A673 (cell line): ENCODE measurements at regions not wholly inside any gene's neighbourhood (a gene's known extent, or its start where the extent isn't known, plus 50 kb on each side); places are given as distances from the start of the nearest gene placed in this dataset.

ENCODE experiments used
- BruUV-seq: library from RNA; stranded (reverse); fragments of 400-500 nt; replicated peaks from 2 replicates; lab custom pipeline; 2021; lab: Mats Ljungman, UMichigan
- CTCF ChIA-PET: fragments of 300-600 bp; sonication (Branson Sonifier 250); formaldehyde crosslinking; loops from one replicate; lab custom pipeline; 2022; ENCODE audit warnings: antibody characterized with exemption; lab: Charles Lee
- POLR2A ChIA-PET: fragments of 300-600 bp; sonication (Branson Sonifier 250); formaldehyde crosslinking; loops from one replicate; lab custom pipeline; 2022; ENCODE audit warnings: antibody characterized with exemption; ENCODE audit not compliant: low non-redundant PET; lab: Charles Lee
- DNase-seq: peaks from one replicate; pipeline ENCODE4 v3.0.0-alpha.2; 2015; ENCODE audit warnings: low spot score
- H3K27ac ChIP-seq: fragments of 200-600 bp; sonication (generic); 2 replicates; pipeline ENCODE4 v1.5.1; 2016; ENCODE audit warnings: mixed run types, low read depth, mild to moderate bottlenecking, mixed read lengths, antibody characterized with exemption, low read length; ENCODE audit not compliant: poor library complexity, severe bottlenecking
- H3K27me3 ChIP-seq: fragments of 200-600 bp; sonication (generic); replicated peaks from 2 replicates; pipeline ENCODE4 v1.6.1; 2017; ENCODE audit warnings: mixed run types, low read depth, mild to moderate bottlenecking, mixed read lengths, antibody characterized with exemption, low read length; ENCODE audit not compliant: insufficient read depth, poor library complexity
- H3K36me3 ChIP-seq: fragments of 200-600 bp; sonication (generic); 2 replicates; pipeline ENCODE4 v1.6.1; 2016; ENCODE audit warnings: mixed run types, mild to moderate bottlenecking, mixed read lengths, antibody characterized with exemption, low read length; ENCODE audit not compliant: insufficient read depth, poor library complexity, severe bottlenecking
- H3K4me1 ChIP-seq: fragments of 200-600 bp; sonication (generic); 2 replicates; pipeline ENCODE4 v1.6.1; 2017; ENCODE audit warnings: mixed run types, mild to moderate bottlenecking, mixed read lengths, antibody characterized with exemption, low read length; ENCODE audit not compliant: insufficient read depth, poor library complexity, severe bottlenecking
- H3K4me3 ChIP-seq: fragments of 200-600 bp; sonication (generic); 2 replicates; pipeline ENCODE4 v1.5.1; 2016; ENCODE audit warnings: low read depth, mixed run types, mild to moderate bottlenecking, mixed read lengths, low read length; ENCODE audit not compliant: poor library complexity, severe bottlenecking
- H3K9me3 ChIP-seq: fragments of 200-600 bp; sonication (generic); 2 replicates; pipeline ENCODE4 v1.6.1; 2016; ENCODE audit warnings: mixed run types, low read depth, mild to moderate bottlenecking, mixed read lengths, antibody characterized with exemption, low read length; ENCODE audit not compliant: poor library complexity, severe bottlenecking
- EZH2 ChIP-seq: fragments of 200-600 bp; sonication (generic); IDR thresholded peaks from 2 replicates; pipeline ENCODE4 v1.6.1; 2017; ENCODE audit warnings: borderline replicate concordance, low read depth, mild to moderate bottlenecking, mixed read lengths, antibody characterized with exemption, low read length; ENCODE audit not compliant: poor library complexity, severe bottlenecking
- intact Hi-C: fragments of 100-400 bp; cut with micrococcal nuclease; formaldehyde crosslinking; loops from one replicate; pipeline ENCODE4 v1.10.0; 2022; ENCODE audit not compliant: unreplicated experiment
- TF ChIP-seq, protein P1 (sequence below): fragments of 300-800, 200-600 bp; sonication (generic); conservative IDR thresholded peaks from 2 replicates; pipeline ENCODE4 v1.5.1; 2017; ENCODE audit warnings: low read depth, mild to moderate bottlenecking, antibody characterized with exemption, low read length, moderate library complexity, mixed read lengths

DNA sequence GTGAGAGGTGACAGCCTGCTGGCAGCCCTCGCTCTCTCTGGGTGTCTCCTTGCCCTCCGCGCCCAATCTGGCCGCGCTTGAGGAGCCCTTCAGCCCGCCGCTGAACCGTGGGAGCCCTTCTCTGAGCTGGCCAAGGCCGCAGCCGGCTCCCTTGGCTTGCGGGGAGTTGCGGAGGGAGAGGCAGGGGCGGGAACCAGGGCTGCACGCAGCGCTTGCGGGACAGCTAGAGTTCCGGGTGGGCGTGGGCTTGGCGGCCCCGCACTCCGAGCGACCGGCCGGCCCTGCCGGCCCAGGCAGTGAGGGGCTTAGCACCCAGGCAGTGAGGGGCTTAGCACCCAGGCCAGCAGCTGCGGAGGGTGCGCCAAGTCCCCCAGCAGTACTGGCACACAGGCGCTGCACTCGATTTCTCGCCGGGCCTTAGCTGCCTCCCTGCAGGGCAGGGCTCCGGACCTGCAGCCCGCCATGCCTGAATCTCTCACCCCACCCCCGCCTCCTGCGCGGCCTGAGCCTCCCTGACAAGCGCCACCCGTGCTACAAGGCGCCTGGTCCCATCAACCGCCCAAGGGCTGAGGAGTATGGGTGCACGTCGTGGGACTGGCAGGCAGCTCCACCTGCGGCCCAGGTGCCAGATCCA, 1526.1 kb downstream of the FAM181B start:
- H3K27ac ChIP-seq = no peak overlapping the region
- no peak overlapping the region for H3K4me3 ChIP-seq
- H3K36me3 ChIP-seq = no peaks in the 10 kb centered on the region
- no peaks in the 10 kb centered on the region for H3K9me3 ChIP-seq
- peaks cover 20% of the 10 kb centered on the region for H3K4me1 ChIP-seq
- ChIA-PET CTCF (no interaction called here), POLR2A (no interaction called here)
- BruUV-seq = no TSS peak
- intact Hi-C loops = no loop called here
- H3K27me3 ChIP-seq = no peaks in the 10 kb centered on the region
- TF ChIP-seq, protein P1, sequence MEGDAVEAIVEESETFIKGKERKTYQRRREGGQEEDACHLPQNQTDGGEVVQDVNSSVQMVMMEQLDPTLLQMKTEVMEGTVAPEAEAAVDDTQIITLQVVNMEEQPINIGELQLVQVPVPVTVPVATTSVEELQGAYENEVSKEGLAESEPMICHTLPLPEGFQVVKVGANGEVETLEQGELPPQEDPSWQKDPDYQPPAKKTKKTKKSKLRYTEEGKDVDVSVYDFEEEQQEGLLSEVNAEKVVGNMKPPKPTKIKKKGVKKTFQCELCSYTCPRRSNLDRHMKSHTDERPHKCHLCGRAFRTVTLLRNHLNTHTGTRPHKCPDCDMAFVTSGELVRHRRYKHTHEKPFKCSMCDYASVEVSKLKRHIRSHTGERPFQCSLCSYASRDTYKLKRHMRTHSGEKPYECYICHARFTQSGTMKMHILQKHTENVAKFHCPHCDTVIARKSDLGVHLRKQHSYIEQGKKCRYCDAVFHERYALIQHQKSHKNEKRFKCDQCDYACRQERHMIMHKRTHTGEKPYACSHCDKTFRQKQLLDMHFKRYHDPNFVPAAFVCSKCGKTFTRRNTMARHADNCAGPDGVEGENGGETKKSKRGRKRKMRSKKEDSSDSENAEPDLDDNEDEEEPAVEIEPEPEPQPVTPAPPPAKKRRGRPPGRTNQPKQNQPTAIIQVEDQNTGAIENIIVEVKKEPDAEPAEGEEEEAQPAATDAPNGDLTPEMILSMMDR = no peak
- TF ChIP-seq EZH2 = no peak
- no peak for DNase-seq

DNA sequence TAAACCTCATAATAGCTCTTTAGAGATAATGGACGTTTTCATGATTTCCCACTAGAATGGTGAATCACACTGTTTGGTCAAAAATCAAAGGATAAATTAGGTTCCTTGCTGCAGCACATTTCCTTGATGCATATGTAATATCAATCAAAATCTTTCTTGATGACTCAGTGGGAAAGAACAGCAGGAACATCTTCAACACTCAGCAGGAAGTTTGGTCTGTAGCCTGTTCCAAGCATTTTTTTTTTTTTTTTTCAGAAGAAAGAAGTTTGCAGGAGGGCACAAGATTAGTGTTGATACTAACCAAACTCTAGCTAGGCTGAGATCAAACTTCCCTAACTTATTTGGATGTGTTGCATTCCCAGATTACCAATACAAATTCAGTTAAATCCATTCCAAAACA, 1529.8 kb downstream of the FAM181B start:
- BruUV-seq = no TSS peak
- DNase-seq = peak; percentile 84
- intact Hi-C loops = no loop called here
- ChIA-PET CTCF (no interaction called here), POLR2A (interaction anchor here (0.6 kb wide), 1 partner anchor 18 kb away, joined by 9 read pairs; no protein-coding TSS in a partner anchor)
- Histone ChIP-seq H3K27ac (no peak overlapping the region), H3K9me3 (no peaks in the 10 kb centered on the region), H3K36me3 (no peaks in the 10 kb centered on the region), H3K4me1 (peaks cover 20% of the 10 kb centered on the region), H3K27me3 (no peaks in the 10 kb centered on the region), H3K4me3 (no peak overlapping the region)
- TF ChIP-seq, protein P1 = no peak
- no peak for TF ChIP-seq EZH2

DNA sequence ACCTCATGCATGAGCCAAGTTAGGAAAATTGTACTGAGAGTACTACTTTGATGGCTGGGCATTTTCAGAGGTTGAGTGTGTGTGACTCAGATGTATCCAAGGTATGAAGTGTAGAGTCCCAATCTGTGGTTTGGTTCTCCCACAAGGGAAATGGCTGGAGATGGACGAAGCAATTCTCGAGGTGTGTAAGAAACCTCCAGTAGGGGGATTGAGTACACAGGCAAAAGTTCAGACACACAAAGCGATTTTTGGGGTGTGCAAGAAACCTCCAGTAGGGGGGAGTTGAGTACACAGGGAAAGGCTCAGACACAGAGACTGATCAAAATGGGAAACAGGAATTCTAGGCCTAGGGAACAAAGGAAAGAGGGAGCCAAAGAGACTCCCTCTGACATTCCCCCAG, 1536.3 kb downstream of the FAM181B start:
- Histone ChIP-seq H3K4me1 (no peaks in the 10 kb centered on the region), H3K27me3 (no peaks in the 10 kb centered on the region), H3K9me3 (no peaks in the 10 kb centered on the region), H3K4me3 (no peak overlapping the region), H3K27ac (no peak overlapping the region), H3K36me3 (no peaks in the 10 kb centered on the region)
- ChIA-PET POLR2A (no interaction called here), CTCF (no interaction called here)
- TF ChIP-seq, protein P1 = 0 out of 2 replicates have a peak, but pooled peaks have one; percentile 19
- TF ChIP-seq EZH2 = no peak
- no peak for DNase-seq
- BruUV-seq = no TSS peak
- intact Hi-C loops = no loop called here
